ENCODE measurements at regions not wholly inside any gene's neighbourhood (a gene's known extent, or its start where the extent isn't known, plus 50 kb on each side); places are given as distances from the start of the nearest gene placed in this dataset.

DNA sequence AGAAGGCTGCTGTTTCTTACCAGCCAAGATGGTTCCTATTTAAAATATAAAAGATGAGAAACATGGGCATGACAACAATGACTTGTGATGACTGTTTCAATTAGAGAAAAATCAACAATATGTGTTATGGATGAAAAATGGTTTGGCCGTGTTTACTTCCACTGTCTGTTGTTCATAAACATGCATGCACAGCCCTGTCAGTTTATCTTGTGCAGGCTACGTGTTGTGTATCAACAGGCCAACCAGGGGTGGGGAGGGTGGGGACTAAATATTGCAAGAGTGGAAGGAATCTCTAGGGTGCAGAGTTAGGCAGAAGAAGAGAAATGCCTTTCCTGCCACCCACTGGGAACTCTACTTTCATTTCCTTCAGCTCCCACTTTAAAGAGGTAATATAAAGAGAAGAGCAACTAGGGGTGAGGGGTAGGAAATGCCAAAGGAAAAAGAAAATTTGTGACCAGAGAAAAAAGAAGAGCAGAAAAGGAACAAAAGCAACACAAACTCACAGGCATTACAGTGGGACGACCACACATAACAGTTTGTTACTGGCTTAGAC, 116.8 kb upstream of the MEIS1 start:
- no peaks in the 10 kb centered on the region for H3K9me3 ChIP-seq (ENCODE audit: control insufficient read depth, low read length)
- H3K4me3 ChIP-seq (ENCODE audit: insufficient read depth, low read depth, low read length): no peak overlapping the region
- 53 to 56% methylated on average over 3 of the region's 3 CpGs for WGBS, 2 experiments
- no peaks in the 10 kb centered on the region for H3K27me3 ChIP-seq (ENCODE audit: control insufficient read depth, insufficient read depth, low read length, poor library complexity, severe bottlenecking)
- H3K4me1 ChIP-seq (ENCODE audit: control insufficient read depth, insufficient read depth, low read length): peaks cover 21% of the 10 kb centered on the region
- no peak overlapping the region for H3K27ac ChIP-seq (ENCODE audit: insufficient read depth, low read depth, low read length, poor library complexity, severe bottlenecking)
- no peaks in the 10 kb centered on the region for H3K36me3 ChIP-seq (ENCODE audit: control insufficient read depth, insufficient read depth, low read length)

- WGBS, 2 experiments: 61 to 68% methylated on average over 4 of the region's 4 CpGs
- Histone ChIP-seq H3K27ac (ENCODE audit: insufficient read depth, low read depth, low read length, poor library complexity, severe bottlenecking) (no peak overlapping the region), H3K27me3 (ENCODE audit: control insufficient read depth, insufficient read depth, low read length, poor library complexity, severe bottlenecking) (no peaks in the 10 kb centered on the region), H3K4me3 (ENCODE audit: insufficient read depth, low read depth, low read length) (no peak overlapping the region), H3K36me3 (ENCODE audit: control insufficient read depth, insufficient read depth, low read length) (no peaks in the 10 kb centered on the region), H3K4me1 (ENCODE audit: control insufficient read depth, insufficient read depth, low read length) (peaks cover 14% of the 10 kb centered on the region), H3K9me3 (ENCODE audit: control insufficient read depth, low read length) (no peaks in the 10 kb centered on the region)
These were observed 117.5 kb upstream of the MEIS1 start for GRCh38 chr2:66317268-66317890.

GRCh38 chr2:66306483-66306882, 128.4 kb upstream of the MEIS1 start:
- no peaks in the 10 kb centered on the region for H3K36me3 ChIP-seq (ENCODE audit: control insufficient read depth, insufficient read depth, low read length)
- H3K4me3 ChIP-seq (ENCODE audit: insufficient read depth, low read depth, low read length): no peak overlapping the region
- no peaks in the 10 kb centered on the region for H3K27me3 ChIP-seq (ENCODE audit: control insufficient read depth, insufficient read depth, low read length, poor library complexity, severe bottlenecking)
- WGBS, 2 experiments: 88 to 95% methylated on average over 1 of the region's 1 CpG
- H3K27ac ChIP-seq (ENCODE audit: insufficient read depth, low read depth, low read length, poor library complexity, severe bottlenecking): no peak overlapping the region
- no peaks in the 10 kb centered on the region for H3K4me1 ChIP-seq (ENCODE audit: control insufficient read depth, insufficient read depth, low read length)
- peaks cover 2% of the 10 kb centered on the region for H3K9me3 ChIP-seq (ENCODE audit: control insufficient read depth, low read length)

DNA sequence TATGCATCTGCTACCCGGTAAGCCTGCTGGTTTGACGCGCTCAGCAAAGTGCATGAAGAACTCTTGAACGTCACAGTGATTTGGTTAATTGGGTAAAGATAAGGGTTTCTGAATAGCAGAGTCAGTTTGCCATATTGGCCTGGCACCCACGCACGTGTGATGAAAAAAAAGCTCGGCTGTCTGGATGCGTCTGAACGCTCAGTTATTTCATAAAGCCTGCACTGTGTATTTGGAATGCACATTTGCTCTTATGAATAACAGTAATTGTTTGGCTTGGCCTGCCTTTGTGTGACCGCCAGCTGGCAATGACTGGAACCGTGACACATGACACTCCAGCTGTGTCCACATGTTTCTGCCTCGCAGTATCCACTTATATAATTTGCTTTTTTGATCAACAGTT, 129.2 kb upstream of the MEIS1 start:
- Histone ChIP-seq H3K27me3 (ENCODE audit: control insufficient read depth, insufficient read depth, low read length, poor library complexity, severe bottlenecking) (no peaks in the 10 kb centered on the region), H3K4me3 (ENCODE audit: insufficient read depth, low read depth, low read length) (no peak overlapping the region), H3K27ac (ENCODE audit: insufficient read depth, low read depth, low read length, poor library complexity, severe bottlenecking) (no peak overlapping the region), H3K9me3 (ENCODE audit: control insufficient read depth, low read length) (no peaks in the 10 kb centered on the region), H3K4me1 (ENCODE audit: control insufficient read depth, insufficient read depth, low read length) (no peaks in the 10 kb centered on the region), H3K36me3 (ENCODE audit: control insufficient read depth, insufficient read depth, low read length) (no peaks in the 10 kb centered on the region)
- 94 to 96% methylated on average over 12 of the region's 12 CpGs for WGBS, 2 experiments

- H3K4me1 ChIP-seq (ENCODE audit: control insufficient read depth, insufficient read depth, low read length): no peaks in the 10 kb centered on the region
- H3K36me3 ChIP-seq (ENCODE audit: control insufficient read depth, insufficient read depth, low read length): no peaks in the 10 kb centered on the region
- H3K27ac ChIP-seq (ENCODE audit: insufficient read depth, low read depth, low read length, poor library complexity, severe bottlenecking): no peak overlapping the region
- WGBS, 2 experiments: 91 to 96% methylated on average over 4 of the region's 4 CpGs
- H3K4me3 ChIP-seq (ENCODE audit: insufficient read depth, low read depth, low read length): no peak overlapping the region
- no peaks in the 10 kb centered on the region for H3K27me3 ChIP-seq (ENCODE audit: control insufficient read depth, insufficient read depth, low read length, poor library complexity, severe bottlenecking)
- H3K9me3 ChIP-seq (ENCODE audit: control insufficient read depth, low read length): no peaks in the 10 kb centered on the region
These were observed 131.5 kb upstream of the MEIS1 start for GRCh38 chr2:66303471-66303870.

- WGBS, 2 experiments: 96% methylated on average over 9 of the region's 9 CpGs
- no peak overlapping the region for H3K27ac ChIP-seq (ENCODE audit: insufficient read depth, low read depth, low read length, poor library complexity, severe bottlenecking)
- no peaks in the 10 kb centered on the region for H3K9me3 ChIP-seq (ENCODE audit: control insufficient read depth, low read length)
- H3K4me3 ChIP-seq (ENCODE audit: insufficient read depth, low read depth, low read length): no peak overlapping the region
- no peaks in the 10 kb centered on the region for H3K4me1 ChIP-seq (ENCODE audit: control insufficient read depth, insufficient read depth, low read length)
- H3K36me3 ChIP-seq (ENCODE audit: control insufficient read depth, insufficient read depth, low read length): no peaks in the 10 kb centered on the region
- H3K27me3 ChIP-seq (ENCODE audit: control insufficient read depth, insufficient read depth, low read length, poor library complexity, severe bottlenecking): no peaks in the 10 kb centered on the region
These were observed 133.2 kb upstream of the MEIS1 start for GRCh38 chr2:66301767-66302140.

GRCh38 chr2:66301022-66301766, 133.7 kb upstream of the MEIS1 start:
- Histone ChIP-seq H3K36me3 (ENCODE audit: control insufficient read depth, insufficient read depth, low read length) (no peaks in the 10 kb centered on the region), H3K4me1 (ENCODE audit: control insufficient read depth, insufficient read depth, low read length) (no peaks in the 10 kb centered on the region), H3K27ac (ENCODE audit: insufficient read depth, low read depth, low read length, poor library complexity, severe bottlenecking) (no peak overlapping the region), H3K27me3 (ENCODE audit: control insufficient read depth, insufficient read depth, low read length, poor library complexity, severe bottlenecking) (no peaks in the 10 kb centered on the region), H3K9me3 (ENCODE audit: control insufficient read depth, low read length) (no peaks in the 10 kb centered on the region), H3K4me3 (ENCODE audit: insufficient read depth, low read depth, low read length) (no peak overlapping the region)
- WGBS, 2 experiments: 88 to 92% methylated on average over 20 of the region's 20 CpGs

DNA sequence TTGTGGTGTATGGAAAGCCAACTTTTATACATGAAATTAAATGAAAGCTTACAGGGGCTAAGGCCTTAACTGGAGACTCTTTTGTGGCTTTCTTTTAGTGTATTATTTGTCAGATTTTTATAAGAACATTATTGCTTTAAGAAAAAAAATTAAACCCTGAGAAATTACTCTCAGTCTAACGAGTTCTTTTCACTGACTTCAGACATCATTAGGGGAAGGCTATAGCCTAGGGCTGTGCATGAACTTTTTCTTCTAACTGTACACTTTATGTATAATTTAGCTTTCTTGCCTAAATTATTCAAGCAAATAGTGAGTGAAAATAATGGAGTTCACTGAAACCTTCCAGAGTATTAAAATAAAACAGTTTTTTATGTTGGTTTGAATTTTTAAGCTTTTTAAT, 151.1 kb upstream of the MEIS1 start:
- WGBS, 2 experiments: 78% methylated on average over 1 of the region's 1 CpG; no CpG with 5 or more reads in 1 of the 2 experiments
- Histone ChIP-seq H3K27ac (ENCODE audit: insufficient read depth, low read depth, low read length, poor library complexity, severe bottlenecking) (no peak overlapping the region), H3K9me3 (ENCODE audit: control insufficient read depth, low read length) (no peaks in the 10 kb centered on the region), H3K27me3 (ENCODE audit: control insufficient read depth, insufficient read depth, low read length, poor library complexity, severe bottlenecking) (no peaks in the 10 kb centered on the region), H3K4me3 (ENCODE audit: insufficient read depth, low read depth, low read length) (no peak overlapping the region), H3K4me1 (ENCODE audit: control insufficient read depth, insufficient read depth, low read length) (no peaks in the 10 kb centered on the region), H3K36me3 (ENCODE audit: control insufficient read depth, insufficient read depth, low read length) (no peaks in the 10 kb centered on the region)

DNA sequence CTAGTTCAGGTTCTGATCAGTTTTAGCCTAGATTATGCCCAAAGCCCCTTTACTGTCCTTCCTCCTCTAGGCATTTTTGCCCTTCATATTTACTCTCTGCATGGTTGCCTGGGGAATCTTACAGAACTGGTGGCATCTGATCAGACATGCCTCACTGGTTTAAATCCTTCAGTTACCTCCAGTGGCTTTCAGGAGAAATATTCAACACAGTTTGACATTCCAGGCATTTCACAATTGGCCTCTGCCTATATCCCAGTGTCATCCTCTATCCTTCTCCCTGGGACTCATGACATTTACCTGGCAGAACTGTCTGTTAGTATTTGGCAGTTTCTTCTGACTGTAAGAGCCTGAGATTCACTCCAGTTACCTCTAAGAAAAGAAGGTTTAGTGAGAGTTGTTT, 152.9 kb upstream of the MEIS1 start:
- no peak overlapping the region for H3K27ac ChIP-seq (ENCODE audit: insufficient read depth, low read depth, low read length, poor library complexity, severe bottlenecking)
- H3K4me1 ChIP-seq (ENCODE audit: control insufficient read depth, insufficient read depth, low read length): no peaks in the 10 kb centered on the region
- no peaks in the 10 kb centered on the region for H3K9me3 ChIP-seq (ENCODE audit: control insufficient read depth, low read length)
- no peaks in the 10 kb centered on the region for H3K36me3 ChIP-seq (ENCODE audit: control insufficient read depth, insufficient read depth, low read length)
- no peaks in the 10 kb centered on the region for H3K27me3 ChIP-seq (ENCODE audit: control insufficient read depth, insufficient read depth, low read length, poor library complexity, severe bottlenecking)
- H3K4me3 ChIP-seq (ENCODE audit: insufficient read depth, low read depth, low read length): no peak overlapping the region

DNA sequence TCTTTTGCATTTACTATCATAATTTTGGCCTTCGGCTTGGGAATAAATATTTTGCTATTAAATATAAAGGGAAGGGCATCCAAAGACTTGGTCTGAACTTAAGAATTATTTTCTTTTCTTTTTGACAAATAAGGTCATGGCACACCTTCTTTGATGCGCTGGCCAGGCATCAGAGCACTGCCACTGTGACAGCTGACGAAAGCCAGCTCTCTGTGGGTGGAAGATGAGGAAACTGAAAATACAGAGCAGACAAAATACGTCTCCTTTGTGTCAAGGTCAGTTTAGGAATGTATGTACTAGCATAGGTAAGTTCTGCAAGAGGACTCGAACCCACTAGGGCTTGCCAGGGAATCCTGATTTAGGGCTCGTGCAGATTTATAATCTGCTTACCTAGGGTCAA, 155.9 kb upstream of the MEIS1 start:
- no peaks in the 10 kb centered on the region for H3K4me1 ChIP-seq (ENCODE audit: control insufficient read depth, insufficient read depth, low read length)
- no peak overlapping the region for H3K4me3 ChIP-seq (ENCODE audit: insufficient read depth, low read depth, low read length)
- H3K9me3 ChIP-seq (ENCODE audit: control insufficient read depth, low read length): no peaks in the 10 kb centered on the region
- H3K27me3 ChIP-seq (ENCODE audit: control insufficient read depth, insufficient read depth, low read length, poor library complexity, severe bottlenecking): no peaks in the 10 kb centered on the region
- no peak overlapping the region for H3K27ac ChIP-seq (ENCODE audit: insufficient read depth, low read depth, low read length, poor library complexity, severe bottlenecking)
- WGBS, 2 experiments: 91 to 98% methylated on average over 6 of the region's 6 CpGs
- H3K36me3 ChIP-seq (ENCODE audit: control insufficient read depth, insufficient read depth, low read length): no peaks in the 10 kb centered on the region
